ENCODE measurements at regions not wholly inside any gene's neighbourhood (a gene's known extent, or its start where the extent isn't known, plus 50 kb on each side); places are given as distances from the start of the nearest gene placed in this dataset.
"Not testable (repeated sequence)": the region's sequence is repeated elsewhere in the genome, so short reads cannot be mapped to it uniquely, and the experiment has no call there.

DNA sequence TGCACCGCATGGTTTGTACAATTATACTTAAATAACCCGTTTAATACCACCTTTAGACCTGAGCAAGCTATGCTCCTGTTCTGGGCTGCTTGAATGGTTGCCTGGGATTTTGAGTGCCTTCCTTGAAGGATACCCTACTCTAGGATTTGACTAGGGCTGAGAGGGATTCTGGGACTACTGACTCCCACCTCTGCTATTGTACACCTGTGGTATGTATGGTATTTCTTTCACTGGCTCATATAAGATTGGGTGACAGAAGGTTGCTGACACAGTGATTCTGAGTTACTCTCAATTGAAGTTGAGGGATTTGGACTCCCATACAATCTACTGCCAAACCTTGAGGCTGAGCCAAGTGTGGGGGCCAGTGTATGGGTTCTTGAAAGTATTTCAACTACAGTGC, 494.4 kb upstream of the SEMA3D start:
- TF ChIP-seq, protein P1, sequence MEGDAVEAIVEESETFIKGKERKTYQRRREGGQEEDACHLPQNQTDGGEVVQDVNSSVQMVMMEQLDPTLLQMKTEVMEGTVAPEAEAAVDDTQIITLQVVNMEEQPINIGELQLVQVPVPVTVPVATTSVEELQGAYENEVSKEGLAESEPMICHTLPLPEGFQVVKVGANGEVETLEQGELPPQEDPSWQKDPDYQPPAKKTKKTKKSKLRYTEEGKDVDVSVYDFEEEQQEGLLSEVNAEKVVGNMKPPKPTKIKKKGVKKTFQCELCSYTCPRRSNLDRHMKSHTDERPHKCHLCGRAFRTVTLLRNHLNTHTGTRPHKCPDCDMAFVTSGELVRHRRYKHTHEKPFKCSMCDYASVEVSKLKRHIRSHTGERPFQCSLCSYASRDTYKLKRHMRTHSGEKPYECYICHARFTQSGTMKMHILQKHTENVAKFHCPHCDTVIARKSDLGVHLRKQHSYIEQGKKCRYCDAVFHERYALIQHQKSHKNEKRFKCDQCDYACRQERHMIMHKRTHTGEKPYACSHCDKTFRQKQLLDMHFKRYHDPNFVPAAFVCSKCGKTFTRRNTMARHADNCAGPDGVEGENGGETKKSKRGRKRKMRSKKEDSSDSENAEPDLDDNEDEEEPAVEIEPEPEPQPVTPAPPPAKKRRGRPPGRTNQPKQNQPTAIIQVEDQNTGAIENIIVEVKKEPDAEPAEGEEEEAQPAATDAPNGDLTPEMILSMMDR (IDR thresholded peaks at IDR 0.05; ENCODE audit: low read depth, low read length, missing control alignments): no peak
- no peak for DNase-seq
- no peaks in the 10 kb centered on the region for H3K27me3 ChIP-seq (replicated peaks)
- in situ Hi-C loops (cut with HindIII; ENCODE audit: low pct_ligation_motif_present, low sequenced_read_pairs): no loop called here
- H3K27ac ChIP-seq: no peak overlapping the region
- no peak overlapping the region for H3K4me3 ChIP-seq (ENCODE audit: low read depth, low read length)
- H3K36me3 ChIP-seq (replicated peaks): no peaks in the 10 kb centered on the region

DNA sequence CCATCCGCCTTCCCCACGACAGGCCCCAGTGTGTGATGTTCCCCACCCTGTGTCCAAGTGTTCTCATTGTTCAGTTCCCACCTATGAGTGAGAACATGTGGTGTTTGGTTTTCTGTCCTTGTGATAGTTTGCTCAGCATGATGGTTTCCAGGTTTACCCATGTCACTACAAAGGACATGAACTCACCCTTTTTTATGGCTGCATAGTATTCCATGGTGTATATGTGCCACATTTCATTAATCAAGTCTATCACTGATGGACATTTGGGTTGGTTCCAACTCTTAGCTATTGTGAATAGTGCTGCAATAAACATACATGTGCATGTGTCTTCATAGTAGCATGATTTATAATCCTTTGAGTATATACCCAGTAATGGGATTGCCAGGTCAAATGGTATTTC, 488.2 kb upstream of the SEMA3D start:
- in situ Hi-C loops (cut with HindIII; ENCODE audit: low pct_ligation_motif_present, low sequenced_read_pairs); DNase-seq; H3K4me3 ChIP-seq (ENCODE audit: low read depth, low read length); H3K36me3 ChIP-seq (replicated peaks); H3K27me3 ChIP-seq (replicated peaks); H3K27ac ChIP-seq: not testable (repeated sequence)

DNA sequence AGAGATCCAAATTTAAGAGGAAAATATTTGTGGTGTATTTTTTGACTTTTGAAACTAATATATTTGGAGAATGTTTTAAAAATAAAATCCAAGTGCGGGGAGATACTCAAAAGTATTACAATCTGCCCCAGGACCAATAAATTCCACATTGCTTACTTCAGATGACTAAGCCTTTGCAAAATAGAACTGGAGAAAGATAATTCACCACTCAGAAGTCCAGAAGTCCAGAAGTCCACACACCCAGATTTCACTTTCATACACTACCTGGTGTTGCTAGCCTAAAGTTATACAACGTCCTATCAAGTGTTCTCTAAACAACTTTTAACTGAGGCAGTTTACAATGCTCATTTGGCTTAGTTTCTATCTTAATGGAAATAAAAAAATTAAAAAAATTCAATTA, 487.0 kb upstream of the SEMA3D start:
- H3K36me3 ChIP-seq (replicated peaks): no peaks in the 10 kb centered on the region
- no peak for DNase-seq
- TF ChIP-seq, protein P1 (IDR thresholded peaks at IDR 0.05; ENCODE audit: low read depth, low read length, missing control alignments): no peak
- no peak overlapping the region for H3K27ac ChIP-seq
- in situ Hi-C loops (cut with HindIII; ENCODE audit: low pct_ligation_motif_present, low sequenced_read_pairs): no loop called here
- H3K4me3 ChIP-seq (ENCODE audit: low read depth, low read length): no peak overlapping the region
- H3K27me3 ChIP-seq (replicated peaks): no peaks in the 10 kb centered on the region

DNA sequence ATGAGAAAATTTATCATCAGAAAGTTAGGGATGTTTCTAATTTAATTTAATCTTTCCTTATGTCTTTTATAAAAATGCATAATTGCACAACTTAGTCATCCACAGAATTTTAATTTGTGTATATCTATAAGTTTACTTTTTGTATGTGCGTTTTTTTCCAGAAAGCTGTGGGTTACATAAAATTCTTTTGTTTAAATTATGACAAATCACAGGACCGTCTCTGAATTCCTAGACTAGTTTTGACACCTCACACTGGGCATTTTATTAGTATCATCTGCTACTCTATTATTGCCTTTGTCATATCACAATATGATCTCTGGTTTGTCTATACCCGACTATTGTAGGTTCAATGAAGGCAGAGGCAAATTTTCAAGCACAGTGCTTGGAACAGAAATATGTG, 482.4 kb upstream of the SEMA3D start:
- Histone ChIP-seq H3K4me3 (ENCODE audit: low read depth, low read length) (no peak overlapping the region), H3K36me3 (replicated peaks) (no peaks in the 10 kb centered on the region), H3K27me3 (replicated peaks) (no peaks in the 10 kb centered on the region), H3K27ac (no peak overlapping the region)
- in situ Hi-C loops (cut with HindIII; ENCODE audit: low pct_ligation_motif_present, low sequenced_read_pairs): no loop called here
- TF ChIP-seq, protein P1 (IDR thresholded peaks at IDR 0.05; ENCODE audit: low read depth, low read length, missing control alignments): no peak
- DNase-seq: no peak

DNA sequence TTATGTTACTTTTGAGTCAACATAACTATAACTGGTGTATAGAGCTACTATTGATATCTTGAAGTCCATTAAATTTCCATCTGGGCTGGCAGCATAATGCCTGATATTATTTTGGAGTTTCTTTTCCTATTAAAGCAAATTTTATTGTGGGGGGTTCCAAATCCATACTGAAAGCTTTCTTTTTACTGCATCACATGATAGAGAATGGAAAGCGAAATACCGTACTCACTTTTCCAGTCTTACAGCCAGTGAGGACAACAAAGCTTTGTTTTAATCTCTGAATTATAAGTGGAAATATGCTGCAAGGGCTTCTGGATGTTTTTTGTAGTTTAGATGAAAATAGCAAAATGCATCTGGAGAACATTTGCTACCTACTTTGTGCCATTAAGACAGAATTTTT, 477.5 kb upstream of the SEMA3D start:
- H3K36me3 ChIP-seq (replicated peaks): no peaks in the 10 kb centered on the region
- no peak overlapping the region for H3K27ac ChIP-seq
- H3K4me3 ChIP-seq (ENCODE audit: low read depth, low read length): no peak overlapping the region
- no peaks in the 10 kb centered on the region for H3K27me3 ChIP-seq (replicated peaks)
- in situ Hi-C loops (cut with HindIII; ENCODE audit: low pct_ligation_motif_present, low sequenced_read_pairs): no loop called here
- DNase-seq: no peak
- TF ChIP-seq, protein P1 (IDR thresholded peaks at IDR 0.05; ENCODE audit: low read depth, low read length, missing control alignments): no peak

DNA sequence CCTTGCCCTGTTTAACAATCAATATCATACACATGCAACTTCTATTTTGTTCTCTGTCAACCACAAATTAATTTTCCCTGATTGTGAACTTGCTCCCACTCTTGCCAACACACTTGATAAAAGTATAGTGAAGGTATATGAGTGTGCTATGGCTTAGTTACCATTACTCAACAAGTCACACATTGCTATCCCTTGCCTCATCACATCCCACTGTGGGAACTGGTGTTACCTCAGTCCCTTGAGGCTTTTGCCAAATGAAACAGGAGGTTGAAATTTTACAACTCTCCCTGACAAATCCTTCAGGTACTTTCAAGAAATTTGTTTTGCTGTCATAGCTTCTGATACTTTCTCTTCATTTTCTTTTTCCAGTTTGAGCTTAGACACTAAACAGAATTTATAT, 472.5 kb upstream of the SEMA3D start:
- Histone ChIP-seq H3K27me3 (replicated peaks) (no peaks in the 10 kb centered on the region), H3K36me3 (replicated peaks) (no peaks in the 10 kb centered on the region), H3K4me3 (ENCODE audit: low read depth, low read length) (no peak overlapping the region), H3K27ac (no peak overlapping the region)
- no peak for DNase-seq
- in situ Hi-C loops (cut with HindIII; ENCODE audit: low pct_ligation_motif_present, low sequenced_read_pairs): no loop called here
- TF ChIP-seq, protein P1 (IDR thresholded peaks at IDR 0.05; ENCODE audit: low read depth, low read length, missing control alignments): no peak
